Right hindlimb (tissue), 1 donor: ENCODE measurements at regions not wholly inside any gene's neighbourhood (a gene's known extent, or its start where the extent isn't known, plus 50 kb on each side); places are given as distances from the start of the nearest gene placed in this dataset.

ENCODE experiments used
- DNase-seq: peaks from one replicate; pipeline ENCODE4 v3.0.0-alpha.2; 2018

- no peak for DNase-seq
Measured at GRCh38 chr1:94642617-94643321, 101.2 kb upstream of the F3 start.

- DNase-seq, result no peak
Measured at GRCh38 chr1:94641990-94642389, 100.4 kb upstream of the F3 start.

GRCh38 chr1:94640125-94640524 lies 98.6 kb upstream of the F3 start:
- DNase-seq, result no peak

GRCh38 chr1:94637121-94637520 lies 95.6 kb upstream of the F3 start:
- DNase-seq, result no peak

GRCh38 chr1:94636624-94637023 lies 95.1 kb upstream of the F3 start:
- no peak for DNase-seq

- DNase-seq, result no peak
Measured at GRCh38 chr1:94636100-94636499, 94.5 kb upstream of the F3 start.

- no peak for DNase-seq
Measured at GRCh38 chr1:94634977-94635416, 93.4 kb upstream of the F3 start.

- DNase-seq, result no peak
Measured at GRCh38 chr1:94633051-94633450, 91.5 kb upstream of the F3 start.

GRCh38 chr1:94629259-94630181 lies 88.0 kb upstream of the F3 start:
- no peak for DNase-seq

- DNase-seq, result no peak
Measured at GRCh38 chr1:94628499-94628843, 86.9 kb upstream of the F3 start.

GRCh38 chr1:94627771-94628498 lies 86.4 kb upstream of the F3 start:
- DNase-seq, result no peak

GRCh38 chr1:94624203-94624602 lies 82.6 kb upstream of the F3 start:
- no peak for DNase-seq

GRCh38 chr1:94623560-94624148 lies 82.1 kb upstream of the F3 start:
- no peak for DNase-seq

GRCh38 chr1:94622757-94623156 lies 81.2 kb upstream of the F3 start:
- DNase-seq, result no peak

GRCh38 chr1:94621802-94622201 lies 80.2 kb upstream of the F3 start:
- DNase-seq, result no peak

GRCh38 chr1:94621395-94621794 lies 79.8 kb upstream of the F3 start:
- DNase-seq, result no peak

- no peak for DNase-seq
Measured at GRCh38 chr1:94620345-94621031, 78.9 kb upstream of the F3 start.

- DNase-seq, result no peak
Measured at GRCh38 chr1:94619731-94620130, 78.2 kb upstream of the F3 start.

GRCh38 chr1:94617957-94618739 lies 76.6 kb upstream of the F3 start:
- no peak for DNase-seq

- DNase-seq, result no peak
Measured at GRCh38 chr1:94617134-94617805, 75.7 kb upstream of the F3 start.

GRCh38 chr1:94616506-94616905 lies 74.9 kb upstream of the F3 start:
- DNase-seq, result no peak
